Natural killer cell (primary cell): ENCODE measurements at regions not wholly inside any gene's neighbourhood (a gene's known extent, or its start where the extent isn't known, plus 50 kb on each side); places are given as distances from the start of the nearest gene placed in this dataset.

ENCODE experiments used
- ATAC-seq, 3 donors: fragments of 150-1000 bp in 2 of 3; fragments of 200-7000 bp in 1 of 3; cut with Tn5 transposase; 1 replicate in 1 of 3; 2 replicates in 2 of 3; pipeline ENCODE4 v1.10.0; 2021; ENCODE audit warnings: mild to moderate bottlenecking in 2 of 3, moderate library complexity in 2 of 3
- DNase-seq, 2 donors: peaks; one replicate each; pipeline versions ENCODE4 v3.0.0 to v3.0.0-alpha.2; 2013 to 2021; ENCODE audit warnings: mixed read lengths in 1 of 2
- H3K27ac ChIP-seq: one replicate; pipeline ENCODE4 v1.5.1; 2013; ENCODE audit warnings: mild to moderate bottlenecking, low read length
- H3K27me3 ChIP-seq: one replicate; pipeline ENCODE4 v1.6.1; 2013; ENCODE audit warnings: low read length; ENCODE audit not compliant: control insufficient read depth, insufficient read depth
- H3K36me3 ChIP-seq: one replicate; pipeline ENCODE4 v1.6.1; 2013; ENCODE audit warnings: low read length; ENCODE audit not compliant: control insufficient read depth, insufficient read depth
- H3K4me1 ChIP-seq: one replicate; pipeline ENCODE4 v1.6.1; 2013; ENCODE audit warnings: low read length; ENCODE audit not compliant: control insufficient read depth, insufficient read depth
- H3K4me3 ChIP-seq: one replicate; pipeline ENCODE4 v1.5.1; 2013; ENCODE audit warnings: low read length
- H3K9me3 ChIP-seq: one replicate; pipeline ENCODE4 v1.6.1; 2013; ENCODE audit warnings: low read length; ENCODE audit not compliant: control insufficient read depth, insufficient read depth
- H3K27ac Mint-ChIP-seq, 2 donors: one replicate each; pipeline ENCODE4 v1.8.0; 2022; ENCODE audit warnings: mild to moderate bottlenecking in 2 of 2, mixed read lengths in 2 of 2, moderate library complexity in 1 of 2
- H3K27me3 Mint-ChIP-seq, 2 donors: one replicate each; pipeline ENCODE4 v1.8.0; 2022; ENCODE audit warnings: low read depth in 2 of 2, mixed read lengths in 2 of 2
- H3K36me3 Mint-ChIP-seq: one replicate; pipeline ENCODE4 v1.8.0; 2022; ENCODE audit warnings: mixed read lengths
- H3K4me1 Mint-ChIP-seq, 2 donors: one replicate each; pipeline ENCODE4 v1.8.0; 2022; ENCODE audit warnings: mixed read lengths in 2 of 2
- H3K4me3 Mint-ChIP-seq: one replicate; pipeline ENCODE4 v1.8.0; 2022; ENCODE audit warnings: mild to moderate bottlenecking, moderate library complexity, mixed read lengths
- H3K9me3 Mint-ChIP-seq, 2 donors: one replicate each; pipeline ENCODE4 v1.8.0; 2022; ENCODE audit warnings: mixed read lengths in 2 of 2
- WGBS: methylation state at CpG from one replicate; pipeline ENCODE4 v1.1.7; 2013; ENCODE audit warnings: missing lambda C conversion rate; ENCODE audit not compliant: insufficient coverage; 5-methylcytosine and 5-hydroxymethylcytosine counted together
- intact Hi-C: fragments of 100-400 bp; cut with micrococcal nuclease; formaldehyde crosslinking; loops from one replicate; pipeline ENCODE4 v1.14.2; 2022
- TF ChIP-seq, protein P1 (sequence below): fragments of 200-600 bp; IDR thresholded peaks from one replicate; pipeline ENCODE4 v1.8.0; 2022; ENCODE audit warnings: antibody characterized with exemption

DNA sequence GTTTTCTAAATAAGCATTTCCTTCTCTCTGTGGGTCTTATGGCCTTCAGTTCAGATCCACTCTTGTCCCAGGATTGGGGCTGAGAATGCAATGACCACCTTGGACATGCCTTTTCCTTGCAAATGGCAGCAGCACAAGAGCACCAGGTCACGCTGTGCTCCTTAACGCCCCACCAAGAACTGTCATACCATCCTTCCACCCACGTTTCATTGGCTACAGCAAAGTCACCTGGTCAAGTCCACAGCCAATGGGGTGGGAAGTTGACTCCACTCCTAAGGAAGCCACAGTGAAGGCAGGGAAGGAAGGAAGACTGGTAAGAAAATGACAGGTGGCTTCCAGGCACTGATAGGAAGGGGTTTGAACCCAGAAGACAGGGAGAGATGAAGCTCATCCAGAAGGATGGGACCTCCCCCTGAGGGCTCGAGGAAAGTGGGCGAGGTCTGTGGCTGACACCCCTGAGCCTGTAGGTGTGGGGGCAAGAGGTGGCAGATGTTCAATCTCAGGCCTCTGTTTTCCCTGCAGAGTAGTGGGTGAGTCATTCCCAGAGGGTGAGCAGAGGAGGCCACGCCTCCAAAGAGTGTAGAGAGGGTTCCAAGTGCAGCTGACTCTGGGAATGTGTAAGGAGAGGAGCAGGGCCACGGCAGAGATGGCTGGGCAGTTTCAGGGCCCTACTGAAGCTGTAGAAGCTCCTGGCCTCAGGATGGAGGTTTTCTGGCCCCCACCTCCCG, 113.5 kb upstream of the VRK1 start:
- ATAC-seq (no peak), DNase-seq (no peak)
- H3K27ac ChIP-seq, result no peak overlapping the region
- H3K4me1 ChIP-seq, result no peaks in the 10 kb centered on the region
- no peaks in the 10 kb centered on the region for H3K36me3 Mint-ChIP-seq
- peaks cover 14 to 43% of the 10 kb centered on the region in 2 donors for H3K27me3 Mint-ChIP-seq
- WGBS, result 72% methylated on average over 5 of the region's 8 CpGs
- no peak overlapping the region for H3K4me3 Mint-ChIP-seq
- no peaks in the 10 kb centered on the region for H3K27me3 ChIP-seq
- no peaks in the 10 kb centered on the region for H3K4me1 Mint-ChIP-seq
- H3K4me3 ChIP-seq, result no peak overlapping the region
- TF ChIP-seq, protein P1, sequence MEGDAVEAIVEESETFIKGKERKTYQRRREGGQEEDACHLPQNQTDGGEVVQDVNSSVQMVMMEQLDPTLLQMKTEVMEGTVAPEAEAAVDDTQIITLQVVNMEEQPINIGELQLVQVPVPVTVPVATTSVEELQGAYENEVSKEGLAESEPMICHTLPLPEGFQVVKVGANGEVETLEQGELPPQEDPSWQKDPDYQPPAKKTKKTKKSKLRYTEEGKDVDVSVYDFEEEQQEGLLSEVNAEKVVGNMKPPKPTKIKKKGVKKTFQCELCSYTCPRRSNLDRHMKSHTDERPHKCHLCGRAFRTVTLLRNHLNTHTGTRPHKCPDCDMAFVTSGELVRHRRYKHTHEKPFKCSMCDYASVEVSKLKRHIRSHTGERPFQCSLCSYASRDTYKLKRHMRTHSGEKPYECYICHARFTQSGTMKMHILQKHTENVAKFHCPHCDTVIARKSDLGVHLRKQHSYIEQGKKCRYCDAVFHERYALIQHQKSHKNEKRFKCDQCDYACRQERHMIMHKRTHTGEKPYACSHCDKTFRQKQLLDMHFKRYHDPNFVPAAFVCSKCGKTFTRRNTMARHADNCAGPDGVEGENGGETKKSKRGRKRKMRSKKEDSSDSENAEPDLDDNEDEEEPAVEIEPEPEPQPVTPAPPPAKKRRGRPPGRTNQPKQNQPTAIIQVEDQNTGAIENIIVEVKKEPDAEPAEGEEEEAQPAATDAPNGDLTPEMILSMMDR, result no peak
- no peaks in the 10 kb centered on the region for H3K9me3 Mint-ChIP-seq
- H3K9me3 ChIP-seq, result no peaks in the 10 kb centered on the region
- intact Hi-C loops, result no loop called here
- H3K36me3 ChIP-seq, result no peaks in the 10 kb centered on the region
- no peak overlapping the region for H3K27ac Mint-ChIP-seq

DNA sequence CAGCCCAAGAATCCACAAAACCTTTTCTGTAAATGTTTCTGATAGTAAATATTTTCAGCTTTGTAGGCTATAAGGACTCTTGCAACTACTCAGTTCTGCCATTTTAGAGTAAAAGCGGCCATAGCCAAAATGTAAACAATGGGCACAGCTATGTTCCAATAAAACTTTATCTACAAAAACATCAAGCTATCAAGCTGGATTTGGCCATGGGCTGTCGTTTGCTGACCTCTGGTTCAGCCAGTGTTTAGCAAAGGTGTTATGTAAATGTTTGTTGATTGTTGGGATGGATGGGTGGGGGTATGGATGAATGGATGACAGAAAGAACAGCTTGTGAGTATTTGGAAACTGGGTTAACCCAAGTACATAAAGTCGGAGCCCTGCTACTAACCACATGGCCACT, 111.1 kb upstream of the VRK1 start:
- no peaks in the 10 kb centered on the region for H3K9me3 ChIP-seq

DNA sequence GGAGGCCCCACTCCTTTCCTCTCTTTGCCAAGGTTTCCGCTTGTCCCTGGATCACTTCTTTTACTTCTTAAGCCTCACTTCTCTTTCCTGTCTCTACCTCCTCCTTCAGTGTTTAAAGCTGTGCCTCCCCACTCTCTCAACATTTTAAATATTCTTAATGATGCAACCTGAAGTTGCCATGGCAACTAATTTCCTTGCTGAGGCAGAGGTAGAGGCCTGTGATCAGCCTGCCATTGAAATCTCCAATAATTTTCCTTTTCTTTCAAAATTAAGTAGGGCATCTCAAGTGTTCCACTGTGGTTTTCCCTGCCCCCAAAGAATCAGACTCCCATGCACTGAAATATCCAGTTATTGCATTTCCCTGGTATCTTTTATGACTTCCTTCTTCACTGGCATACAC, 108.6 kb upstream of the VRK1 start:
- DNase-seq, result no peak
- H3K36me3 ChIP-seq, result no peaks in the 10 kb centered on the region
- H3K4me3 ChIP-seq, result no peak overlapping the region
- Mint-ChIP-seq H3K36me3 (no peaks in the 10 kb centered on the region), H3K4me1 (no peaks in the 10 kb centered on the region), H3K4me3 (no peak overlapping the region), H3K27me3 (peaks cover 18 to 27% of the 10 kb centered on the region in 2 donors), H3K9me3 (no peaks in the 10 kb centered on the region), H3K27ac (no peak overlapping the region)
- H3K9me3 ChIP-seq, result no peaks in the 10 kb centered on the region
- H3K27me3 ChIP-seq, result no peaks in the 10 kb centered on the region
- H3K4me1 ChIP-seq, result no peaks in the 10 kb centered on the region
- no peak for ATAC-seq
- intact Hi-C loops, result no loop called here
- no peak overlapping the region for H3K27ac ChIP-seq
- TF ChIP-seq, protein P1, result no peak
- WGBS, result 86% methylated on average over 1 of the region's 1 CpG

More for the DNA sequence above, 111.1 kb upstream of the VRK1 start:
- H3K36me3 ChIP-seq, result no peaks in the 10 kb centered on the region
- H3K27me3 Mint-ChIP-seq, result peaks cover 21 to 42% of the 10 kb centered on the region in 2 donors
- TF ChIP-seq, protein P1, result no peak
- H3K4me1 ChIP-seq, result no peaks in the 10 kb centered on the region
- no peaks in the 10 kb centered on the region for H3K36me3 Mint-ChIP-seq
- no peaks in the 10 kb centered on the region for H3K4me1 Mint-ChIP-seq
- ATAC-seq, result no peak
- intact Hi-C loops, result no loop called here
- 67% methylated on average over 3 of the region's 3 CpGs for WGBS
- no peak overlapping the region for H3K27ac ChIP-seq
- DNase-seq, result no peak
- no peak overlapping the region for H3K27ac Mint-ChIP-seq
- no peak overlapping the region for H3K4me3 ChIP-seq
- no peaks in the 10 kb centered on the region for H3K27me3 ChIP-seq
- H3K9me3 Mint-ChIP-seq, result no peaks in the 10 kb centered on the region
- H3K4me3 Mint-ChIP-seq, result no peak overlapping the region
